ENCODE measurements at regions not wholly inside any gene's neighbourhood (a gene's known extent, or its start where the extent isn't known, plus 50 kb on each side); places are given as distances from the start of the nearest gene placed in this dataset.

DNA sequence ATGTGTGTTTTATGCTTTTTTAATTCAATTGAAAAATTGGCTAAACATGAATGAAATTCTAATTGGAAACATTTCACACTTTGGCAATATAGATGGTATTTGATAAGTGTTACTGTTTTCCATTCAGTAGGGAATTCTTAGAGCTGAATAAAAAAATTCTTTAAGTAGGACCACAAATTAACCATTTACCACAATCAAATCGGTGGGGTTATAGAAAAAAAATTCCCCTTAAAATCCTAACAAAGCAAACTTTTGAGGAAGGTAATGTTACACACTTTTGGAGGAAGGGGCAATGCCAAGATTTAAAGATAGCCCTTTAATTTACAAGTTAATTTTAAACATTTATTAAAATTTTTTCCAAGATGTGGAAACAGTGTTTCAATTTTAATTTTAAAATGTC lies 279.0 kb upstream of the FIGN start:
- TF ChIP-seq POLR2A (IDR thresholded peaks at IDR 0.05) (no peak), POLR2AphosphoS5 (IDR thresholded peaks at IDR 0.05) (no peak), CTCF (IDR thresholded peaks at IDR 0.05) (no peak)
